ENCODE measurements at regions not wholly inside any gene's neighbourhood (a gene's known extent, or its start where the extent isn't known, plus 50 kb on each side); places are given as distances from the start of the nearest gene placed in this dataset.

DNA sequence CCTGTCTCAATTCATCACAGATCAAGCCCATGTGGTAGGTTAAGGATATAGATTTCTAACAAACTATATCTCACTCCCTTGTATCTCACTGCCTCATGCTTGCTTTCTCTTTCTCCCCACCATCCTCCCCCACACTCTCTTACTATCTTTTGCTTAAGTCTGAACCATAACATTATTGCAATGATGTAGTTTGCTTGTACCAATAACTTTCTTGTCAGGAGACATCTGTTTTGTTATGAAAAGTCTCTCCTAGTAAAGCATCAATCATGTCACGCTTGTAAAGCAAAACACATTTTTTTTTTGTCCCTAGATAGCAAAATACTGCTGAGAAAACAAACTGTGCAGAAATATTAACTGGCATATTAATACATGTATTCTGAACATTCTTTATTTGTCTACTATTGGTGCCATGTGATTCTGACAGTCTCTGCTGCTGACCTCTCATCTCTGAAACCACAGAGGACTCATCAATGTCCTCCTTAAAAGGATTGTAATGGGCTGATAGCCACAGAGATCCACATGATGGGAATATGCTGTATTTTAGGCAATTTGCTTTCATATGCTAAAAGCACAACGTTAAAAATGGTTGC is 217.5 kb downstream of the VEGFC start:
- TF ChIP-seq, protein P1, sequence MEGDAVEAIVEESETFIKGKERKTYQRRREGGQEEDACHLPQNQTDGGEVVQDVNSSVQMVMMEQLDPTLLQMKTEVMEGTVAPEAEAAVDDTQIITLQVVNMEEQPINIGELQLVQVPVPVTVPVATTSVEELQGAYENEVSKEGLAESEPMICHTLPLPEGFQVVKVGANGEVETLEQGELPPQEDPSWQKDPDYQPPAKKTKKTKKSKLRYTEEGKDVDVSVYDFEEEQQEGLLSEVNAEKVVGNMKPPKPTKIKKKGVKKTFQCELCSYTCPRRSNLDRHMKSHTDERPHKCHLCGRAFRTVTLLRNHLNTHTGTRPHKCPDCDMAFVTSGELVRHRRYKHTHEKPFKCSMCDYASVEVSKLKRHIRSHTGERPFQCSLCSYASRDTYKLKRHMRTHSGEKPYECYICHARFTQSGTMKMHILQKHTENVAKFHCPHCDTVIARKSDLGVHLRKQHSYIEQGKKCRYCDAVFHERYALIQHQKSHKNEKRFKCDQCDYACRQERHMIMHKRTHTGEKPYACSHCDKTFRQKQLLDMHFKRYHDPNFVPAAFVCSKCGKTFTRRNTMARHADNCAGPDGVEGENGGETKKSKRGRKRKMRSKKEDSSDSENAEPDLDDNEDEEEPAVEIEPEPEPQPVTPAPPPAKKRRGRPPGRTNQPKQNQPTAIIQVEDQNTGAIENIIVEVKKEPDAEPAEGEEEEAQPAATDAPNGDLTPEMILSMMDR (IDR thresholded peaks at IDR 0.05), result no peak
- no peak for TF ChIP-seq POLR2A (IDR thresholded peaks at IDR 0.05)

All from thyroid gland (tissue), 4 donors.